ENCODE measurements at regions not wholly inside any gene's neighbourhood (a gene's known extent, or its start where the extent isn't known, plus 50 kb on each side); places are given as distances from the start of the nearest gene placed in this dataset.

DNA sequence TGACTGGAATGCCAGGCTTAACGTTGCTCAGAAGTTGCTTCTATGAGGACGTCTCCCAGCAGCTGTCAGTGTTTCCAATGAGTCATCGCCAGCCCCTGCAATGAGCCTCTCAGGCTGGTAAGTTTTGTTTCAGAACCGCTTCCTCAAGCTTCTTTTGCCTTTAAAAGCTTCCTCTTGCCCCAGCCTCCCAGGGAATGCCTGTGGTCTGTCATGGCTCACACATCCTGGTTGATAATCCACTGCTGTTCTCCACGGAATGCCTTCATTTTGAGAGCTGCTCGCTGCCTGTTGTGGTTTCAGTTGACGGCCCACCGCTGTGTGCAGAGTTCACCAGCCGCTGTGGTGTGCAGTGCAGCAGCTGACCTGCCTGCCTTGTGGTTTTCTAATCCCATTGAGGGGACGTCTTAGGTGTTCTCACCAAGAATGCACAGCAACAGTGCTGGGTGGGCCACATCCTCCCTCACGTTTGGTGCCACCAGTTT lies 96.4 kb downstream of the RTP5 start:
- Histone ChIP-seq H3K18ac (ENCODE audit: extremely low read depth, low read length) (no peak overlapping the region), H3K4ac (replicated peaks; ENCODE audit: insufficient read length, low read depth, low read length) (no peak overlapping the region), H2BK120ac (replicated peaks; ENCODE audit: low read depth, low read length) (no peak overlapping the region), H3K14ac (ENCODE audit: insufficient read length) (no peak overlapping the region), H3K9me3 (ENCODE audit: insufficient read depth in 2 of 2, low read depth in 1 of 2, low read length in 1 of 2) (no peaks in the 10 kb centered on the region; a peak in 1 of 4 replicates), H3K27me3 (replicated peaks in 1 of 4; ENCODE audit: control insufficient read depth in 3 of 4, extremely low read depth in 1 of 4, insufficient read depth in 3 of 4, low read length in 3 of 4) (no peaks in the 10 kb centered on the region), H3K23ac (ENCODE audit: insufficient read length) (no peak overlapping the region), H2BK20ac (ENCODE audit: low read length) (no peak overlapping the region), H3K23me2 (ENCODE audit: low read depth, low read length) (peaks cover 13% of the 10 kb centered on the region; the same call in 1 of the 2 replicates), H4K8ac (ENCODE audit: extremely low read depth, insufficient read depth, low read length) (no peak overlapping the region), H3K9ac (replicated peaks in 1 of 4; ENCODE audit: extremely low read depth in 1 of 4, low read depth in 3 of 4, low read length in 3 of 4) (no peak overlapping the region), H3K4me3 (ENCODE audit: extremely low read depth in 1 of 4, insufficient read depth in 2 of 4, low read depth in 3 of 4, low read length in 4 of 4) (no peak overlapping the region), H3K27ac (ENCODE audit: low read depth, low read length) (no peak overlapping the region), H2BK12ac (ENCODE audit: low read depth, low read length) (no peak overlapping the region), H3K79me2 (ENCODE audit: control insufficient read depth in 1 of 2, insufficient read depth in 2 of 2, low read length in 2 of 2) (no peaks in the 10 kb centered on the region), H3K4me1 (replicated peaks in 1 of 4; ENCODE audit: control insufficient read depth in 3 of 4, insufficient read depth in 4 of 4, low read length in 3 of 4) (no peaks in the 10 kb centered on the region), H2AFZ (ENCODE audit: low read length) (no peak overlapping the region), H4K91ac (replicated peaks; ENCODE audit: insufficient read length, low read length) (no peak overlapping the region), H4K20me1 (replicated peaks in 1 of 2; ENCODE audit: control insufficient read depth in 1 of 2, insufficient read depth in 2 of 2, low read length in 2 of 2) (no peaks in the 10 kb centered on the region), H4K5ac (ENCODE audit: insufficient read length, low read depth, low read length) (no peak overlapping the region), H3K56ac (replicated peaks; ENCODE audit: insufficient read length, low read depth, low read length) (no peak overlapping the region), H3K4me2 (ENCODE audit: insufficient read depth in 1 of 2, low read depth in 2 of 2, low read length in 2 of 2) (no peak overlapping the region), H2BK15ac (ENCODE audit: low read length) (no peak overlapping the region), H2AK5ac (ENCODE audit: low read depth, low read length) (no peak overlapping the region), H3K36me3 (ENCODE audit: control insufficient read depth in 2 of 4, insufficient read depth in 4 of 4, low read length in 3 of 4) (no peaks in the 10 kb centered on the region), H3K79me1 (ENCODE audit: low read depth, low read length) (no peaks in the 10 kb centered on the region), H2BK5ac (ENCODE audit: low read depth, low read length) (no peak overlapping the region)
- ChIA-PET POLR2A (ENCODE audit: partially characterized antibody) (no interaction called here), CTCF (ENCODE audit: partially characterized antibody) (interaction anchor here (0.8 to 2.4 kb wide), 3 partner anchors 13 to 26 kb away, joined by 3 to 7 read pairs (median 5); no protein-coding TSS in a partner anchor)
- WGBS, 2 experiments (ENCODE audit: extremely low coverage in 1 of 2, insufficient coverage in 1 of 2, insufficient read length in 1 of 2, insufficient replicate concordance in 2 of 2, low coverage in 1 of 2, low lambda C conversion rate in 2 of 2, missing lambda C conversion rate in 1 of 2) = 82% methylated on average over 11 of the region's 11 CpGs; no CpG with 5 or more reads in 1 of the 2 experiments
- DNase-seq (ENCODE audit: low read depth in 1 of 2, low spot score in 2 of 2) (no peak), FAIRE-seq (no peak)
- TF ChIP-seq POLR2A (IDR thresholded peaks at IDR 0.05; ENCODE audit: control extremely low read depth in 1 of 2, low read depth in 2 of 2, low read length in 2 of 2) (no peak), JUND (IDR thresholded peaks at IDR 0.05; ENCODE audit: low read length) (peak; percentile 47; the same call in 1 of the 2 replicates)

All from H1 (cell line).